Stimulated activated CD8-positive, alpha-beta memory T cell treated with anti-CD3 and anti-CD28 coated beads, Interleukin-7, amount 100 ng/mL, for 48 hours (primary cell): ENCODE measurements at regions not wholly inside any gene's neighbourhood (a gene's known extent, or its start where the extent isn't known, plus 50 kb on each side); places are given as distances from the start of the nearest gene placed in this dataset.

Source experiments
- DNase-seq, 2 donors: peaks; one replicate each; pipeline ENCODE4 v3.0.0-alpha.2; 2020; ENCODE audit warnings: low read depth in 1 of 2; ENCODE audit errors: extremely low read depth in 1 of 2

DNA sequence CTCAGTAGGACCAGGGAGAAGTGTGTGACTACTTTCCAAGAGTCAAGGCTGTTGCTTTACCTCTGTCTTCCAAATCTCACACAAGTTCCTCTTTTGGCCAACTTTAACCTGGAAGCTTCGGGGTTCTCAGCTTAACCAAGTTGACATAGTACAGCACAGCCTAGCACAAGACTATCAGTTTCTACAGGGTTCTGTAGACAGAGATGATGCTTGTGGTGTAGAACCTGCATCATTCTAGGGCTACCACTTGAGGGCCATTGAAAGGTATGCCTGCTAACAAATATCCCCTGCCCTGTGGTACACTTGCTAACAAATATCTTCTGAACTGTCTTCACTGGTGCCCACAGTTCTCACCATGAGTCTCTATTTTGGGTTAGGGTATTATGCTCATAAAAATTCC lies 62.0 kb upstream of the MAP3K7 start:
- DNase-seq: no peak

DNA sequence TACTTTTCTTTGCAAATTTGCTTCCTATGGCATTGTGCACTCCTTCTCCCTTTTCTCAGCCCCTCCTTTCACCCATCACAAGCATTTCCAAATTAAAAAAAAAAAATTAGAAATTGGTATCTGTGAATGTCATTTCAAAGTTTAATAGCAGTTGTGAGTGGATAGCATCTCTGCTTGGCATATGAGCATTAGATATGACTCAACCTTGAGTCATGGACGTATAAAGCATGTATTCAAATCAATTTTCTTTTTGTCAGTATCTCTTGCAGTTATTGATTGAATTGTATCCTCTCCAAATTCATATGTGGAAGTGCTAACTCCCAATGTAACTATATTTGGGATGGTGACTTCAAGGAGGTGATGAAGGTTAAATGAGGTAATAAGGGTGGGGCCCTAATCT lies 60.1 kb upstream of the MAP3K7 start:
- DNase-seq: no peak

DNA sequence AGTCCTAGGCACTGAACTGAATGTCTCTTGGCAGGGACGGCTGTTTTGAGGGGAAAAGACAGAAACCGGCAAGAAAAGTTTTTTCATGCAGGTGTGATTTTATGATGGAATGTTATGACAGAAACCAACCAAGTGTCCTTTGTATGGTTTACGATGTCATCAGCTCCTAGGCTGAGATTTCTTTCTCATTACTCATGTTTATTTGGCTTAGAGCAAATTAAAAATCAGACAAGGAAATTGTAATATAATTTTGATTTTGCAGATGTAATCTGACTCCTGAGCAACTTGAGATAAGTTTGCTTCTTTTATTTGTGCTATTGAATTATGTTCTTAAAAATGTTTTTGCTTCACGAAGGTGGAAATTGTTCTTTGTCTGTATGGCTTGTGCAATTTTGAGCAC lies 58.8 kb upstream of the MAP3K7 start:
- no peak for DNase-seq

DNA sequence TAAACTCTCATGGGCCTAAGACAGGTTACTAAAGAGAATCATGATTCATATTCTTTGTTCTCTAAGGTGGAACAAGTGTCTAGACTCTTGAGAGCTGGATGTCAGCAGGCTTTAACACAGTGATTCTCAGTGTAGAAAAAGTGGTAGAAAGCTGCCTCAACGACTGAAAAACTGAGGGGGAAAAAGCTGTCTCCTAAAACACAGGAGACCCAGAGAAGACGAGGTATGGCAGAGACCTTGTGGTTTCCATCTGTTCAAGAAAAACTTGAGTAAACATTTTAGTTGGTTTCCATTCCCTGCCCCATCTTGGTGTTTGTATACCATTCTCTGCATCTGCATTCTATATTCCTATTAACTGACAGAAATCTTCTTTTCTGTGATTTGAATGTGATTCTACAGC lies 57.6 kb upstream of the MAP3K7 start:
- no peak for DNase-seq

DNA sequence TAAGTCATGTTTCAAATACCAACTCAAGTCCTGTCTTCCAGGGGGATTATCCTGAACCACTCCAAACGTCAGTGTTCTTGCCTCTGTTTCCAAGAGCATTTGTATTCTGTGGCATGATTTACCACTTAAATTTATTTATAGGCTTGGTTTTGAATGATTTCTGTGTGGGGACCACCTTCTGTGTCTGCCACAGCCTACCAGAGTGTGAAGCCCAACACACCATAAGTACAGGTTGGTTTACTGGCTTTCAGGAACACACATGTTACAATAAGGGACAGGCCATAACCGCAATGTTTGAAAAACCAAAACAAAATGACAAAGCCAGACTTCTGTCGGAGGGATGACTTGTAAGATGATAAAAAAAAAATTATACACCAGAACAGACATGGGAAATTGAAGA lies 56.5 kb upstream of the MAP3K7 start:
- DNase-seq: no peak

DNA sequence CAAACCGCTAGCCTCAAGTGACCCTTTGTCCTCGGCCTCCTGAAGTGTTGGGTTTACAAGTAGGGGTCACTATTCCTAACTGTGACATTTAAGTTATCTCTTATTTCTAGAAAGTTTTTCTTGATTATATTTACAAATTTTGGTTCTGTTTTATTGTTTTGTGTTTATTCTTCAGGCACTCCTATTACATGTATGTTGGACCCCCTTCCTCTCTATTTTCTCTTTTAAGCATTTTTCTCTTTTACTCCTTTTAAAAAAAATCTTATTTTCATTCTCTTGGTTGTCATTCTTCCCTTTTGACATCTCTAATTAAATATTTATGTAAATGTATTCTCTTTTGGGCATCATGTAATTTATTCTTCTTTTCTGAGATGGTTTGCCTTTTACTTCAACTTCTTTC lies 50.4 kb upstream of the MAP3K7 start:
- DNase-seq: no peak
